H1 (cell line): ENCODE measurements at regions not wholly inside any gene's neighbourhood (a gene's known extent, or its start where the extent isn't known, plus 50 kb on each side); places are given as distances from the start of the nearest gene placed in this dataset.

Source experiments
- CBX5 ChIP-seq: fragments of 300-800, 300-1000 bp; sonication (generic); IDR thresholded peaks from 2 replicates; pipeline ENCODE4 v1.7.1; 2016; ENCODE audit warnings: antibody characterized with exemption, low read length, low read depth
- CEBPB ChIP-seq: IDR thresholded peaks from 2 replicates; pipeline ENCODE4 v1.6.1; 2012; ENCODE audit warnings: low read depth, low read length
- TF ChIP-seq, protein P1 (sequence below), 3 experiments: IDR thresholded peaks; 1 replicate in 2 of 3; 2 replicates in 1 of 3; pipeline versions ENCODE4 v1.5.1 to v1.6.1; 2011; ENCODE audit warnings: low read length in 3 of 3, mild to moderate bottlenecking in 3 of 3, inconsistent platforms in 2 of 3, low read depth in 1 of 3, moderate library complexity in 1 of 3; ENCODE audit not compliant: insufficient read depth in 1 of 3; ENCODE audit errors: control extremely low read depth in 1 of 3

DNA sequence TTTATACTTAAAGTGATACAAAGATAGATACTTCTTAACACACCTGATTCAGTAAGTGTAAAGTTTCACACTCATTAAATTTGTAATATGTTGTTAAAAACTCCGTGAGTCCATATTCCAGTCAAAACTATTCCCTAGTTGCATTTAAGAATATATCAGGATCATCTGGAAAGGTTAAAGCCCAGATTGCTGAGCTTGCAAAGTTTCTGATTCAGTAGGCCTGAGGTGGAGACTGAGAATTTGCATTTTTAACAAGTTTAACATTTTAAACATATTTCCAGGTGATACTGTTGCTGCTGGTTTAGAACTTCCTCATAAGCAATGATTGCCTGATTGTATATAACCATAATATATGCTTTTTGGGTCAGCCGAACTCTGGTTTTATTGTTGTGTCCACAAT lies 1998.6 kb upstream of the PCDH20 start:
- TF ChIP-seq, protein P1, sequence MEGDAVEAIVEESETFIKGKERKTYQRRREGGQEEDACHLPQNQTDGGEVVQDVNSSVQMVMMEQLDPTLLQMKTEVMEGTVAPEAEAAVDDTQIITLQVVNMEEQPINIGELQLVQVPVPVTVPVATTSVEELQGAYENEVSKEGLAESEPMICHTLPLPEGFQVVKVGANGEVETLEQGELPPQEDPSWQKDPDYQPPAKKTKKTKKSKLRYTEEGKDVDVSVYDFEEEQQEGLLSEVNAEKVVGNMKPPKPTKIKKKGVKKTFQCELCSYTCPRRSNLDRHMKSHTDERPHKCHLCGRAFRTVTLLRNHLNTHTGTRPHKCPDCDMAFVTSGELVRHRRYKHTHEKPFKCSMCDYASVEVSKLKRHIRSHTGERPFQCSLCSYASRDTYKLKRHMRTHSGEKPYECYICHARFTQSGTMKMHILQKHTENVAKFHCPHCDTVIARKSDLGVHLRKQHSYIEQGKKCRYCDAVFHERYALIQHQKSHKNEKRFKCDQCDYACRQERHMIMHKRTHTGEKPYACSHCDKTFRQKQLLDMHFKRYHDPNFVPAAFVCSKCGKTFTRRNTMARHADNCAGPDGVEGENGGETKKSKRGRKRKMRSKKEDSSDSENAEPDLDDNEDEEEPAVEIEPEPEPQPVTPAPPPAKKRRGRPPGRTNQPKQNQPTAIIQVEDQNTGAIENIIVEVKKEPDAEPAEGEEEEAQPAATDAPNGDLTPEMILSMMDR (IDR thresholded peaks at IDR 0.05; ENCODE audit: control extremely low read depth in 1 of 3, insufficient read depth in 1 of 3, low read depth in 1 of 3, low read length in 3 of 3): no peak
- TF ChIP-seq CBX5 (no peak), CEBPB (no peak)
